ENCODE measurements at regions not wholly inside any gene's neighbourhood (a gene's known extent, or its start where the extent isn't known, plus 50 kb on each side); places are given as distances from the start of the nearest gene placed in this dataset.
A peak's percentile ranks its signal among the peaks of the same experiment; 100 is the strongest.
"Not testable (repeated sequence)": the region's sequence is repeated elsewhere in the genome, so short reads cannot be mapped to it uniquely, and the experiment has no call there.

DNA sequence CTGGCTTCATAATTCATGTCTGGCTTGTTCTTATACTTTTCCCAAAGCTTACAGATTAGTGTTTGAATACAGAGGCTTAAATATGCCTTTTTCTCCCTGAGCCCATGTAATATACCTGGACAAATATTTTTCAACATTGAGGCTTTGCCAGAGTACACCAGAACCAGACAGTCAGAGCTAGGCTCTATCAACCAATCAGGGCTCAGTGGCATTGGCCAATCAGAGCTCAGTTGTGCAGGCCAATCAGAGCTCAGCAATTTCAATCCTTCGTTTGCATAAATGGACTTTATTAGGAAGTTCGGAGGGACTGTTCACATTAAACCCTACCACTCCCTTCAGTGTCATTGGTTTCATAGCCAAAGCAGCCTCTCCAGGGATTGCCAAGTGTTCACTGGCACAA, 51.2 kb upstream of the TMSB15B start:
- Histone ChIP-seq H3K27me3 (ENCODE audit: control insufficient read depth in 2 of 2, insufficient read depth in 1 of 2, low read length in 1 of 2) (no peaks in the 10 kb centered on the region), H3K27ac (ENCODE audit: low read depth in 1 of 2, low read length in 1 of 2) (no peak overlapping the region), H3K4me3 (ENCODE audit: low read length in 2 of 2) (no peak overlapping the region), H3K9me3 (ENCODE audit: control insufficient read depth in 2 of 2, insufficient read depth in 1 of 2, low read length in 1 of 2) (no peaks in the 10 kb centered on the region), H3K4me1 (ENCODE audit: control insufficient read depth in 2 of 2, insufficient read depth in 2 of 2, low read length in 2 of 2) (no peaks in the 10 kb centered on the region), H3K36me3 (ENCODE audit: control insufficient read depth in 2 of 2, insufficient read depth in 2 of 2, low read length in 1 of 2) (no peaks in the 10 kb centered on the region)
- DNase-seq (ENCODE audit: low read depth in 6 of 9, low spot score in 9 of 9) = no peak
- WGBS = 100% methylated on average over 2 of the region's 2 CpGs

- 97% methylated on average over 6 of the region's 6 CpGs for WGBS
- Histone ChIP-seq H3K27ac (ENCODE audit: low read depth in 1 of 2, low read length in 1 of 2) (no peak overlapping the region), H3K4me1 (ENCODE audit: control insufficient read depth in 2 of 2, insufficient read depth in 2 of 2, low read length in 2 of 2) (no peaks in the 10 kb centered on the region), H3K4me3 (ENCODE audit: low read length in 2 of 2) (no peak overlapping the region), H3K9me3 (ENCODE audit: control insufficient read depth in 2 of 2, insufficient read depth in 1 of 2, low read length in 1 of 2) (no peaks in the 10 kb centered on the region), H3K36me3 (ENCODE audit: control insufficient read depth in 2 of 2, insufficient read depth in 2 of 2, low read length in 1 of 2) (no peaks in the 10 kb centered on the region), H3K27me3 (ENCODE audit: control insufficient read depth in 2 of 2, insufficient read depth in 1 of 2, low read length in 1 of 2) (no peaks in the 10 kb centered on the region)
- no peak for DNase-seq (ENCODE audit: low read depth in 6 of 9, low spot score in 9 of 9)
Measured at GRCh38 chrX:103910430-103910829, 52.0 kb upstream of the TMSB15B start.

DNA sequence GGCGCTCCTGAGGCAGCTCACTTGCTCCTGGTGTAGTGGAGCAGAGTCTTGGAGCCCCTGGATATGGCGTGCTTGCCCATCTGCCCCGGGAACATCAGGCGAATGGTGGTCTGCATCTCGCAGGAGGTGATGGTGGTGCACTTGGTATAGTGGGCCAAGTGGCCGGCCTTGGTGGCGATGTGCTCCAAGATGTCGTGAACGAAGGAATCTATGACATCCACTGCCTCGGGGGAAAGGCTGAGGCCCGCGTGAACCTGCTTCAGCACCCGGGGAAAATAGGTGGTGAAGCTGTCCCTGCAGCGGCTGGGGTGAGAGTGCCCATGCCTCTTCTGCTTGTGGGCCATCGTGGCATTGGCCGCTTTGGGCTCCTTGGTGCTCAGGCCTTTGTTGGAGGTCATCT, 58.1 kb upstream of the TMSB15B start:
- no peaks in the 10 kb centered on the region for H3K4me1 ChIP-seq (ENCODE audit: control insufficient read depth in 2 of 2, insufficient read depth in 2 of 2, low read length in 2 of 2)

GRCh38 chrX:103902606-103903005, 59.8 kb upstream of the TMSB15B start:
- not testable (repeated sequence) for H3K27me3 ChIP-seq (ENCODE audit: control insufficient read depth in 2 of 2, insufficient read depth in 1 of 2, low read length in 1 of 2); DNase-seq (ENCODE audit: low read depth in 6 of 9, low spot score in 9 of 9)
- WGBS = 98% methylated on average over 8 of the region's 8 CpGs

More for the DNA sequence above, 58.1 kb upstream of the TMSB15B start:
- no peak for DNase-seq (ENCODE audit: low read depth in 6 of 9, low spot score in 9 of 9)
- Histone ChIP-seq H3K4me3 (ENCODE audit: low read length in 2 of 2) (no peak overlapping the region), H3K27me3 (ENCODE audit: control insufficient read depth in 2 of 2, insufficient read depth in 1 of 2, low read length in 1 of 2) (no peaks in the 10 kb centered on the region), H3K36me3 (ENCODE audit: control insufficient read depth in 2 of 2, insufficient read depth in 2 of 2, low read length in 1 of 2) (no peaks in the 10 kb centered on the region), H3K9me3 (ENCODE audit: control insufficient read depth in 2 of 2, insufficient read depth in 1 of 2, low read length in 1 of 2) (peaks cover 0 to 20% of the 10 kb centered on the region in 2 donors), H3K27ac (ENCODE audit: low read depth in 1 of 2, low read length in 1 of 2) (no peak overlapping the region)
- 98% methylated on average over 16 of the region's 16 CpGs for WGBS

GRCh38 chrX:103889216-103889615, 57.2 kb upstream of the RAB9B start:
- H3K27me3 ChIP-seq (ENCODE audit: control insufficient read depth in 2 of 2, insufficient read depth in 1 of 2, low read length in 1 of 2) = no peaks in the 10 kb centered on the region
- H3K9me3 ChIP-seq (ENCODE audit: control insufficient read depth in 2 of 2, insufficient read depth in 1 of 2, low read length in 1 of 2) = no peaks in the 10 kb centered on the region
- WGBS = 51% methylated on average over 4 of the region's 4 CpGs
- H3K4me3 ChIP-seq (ENCODE audit: low read length in 2 of 2) = no peak overlapping the region
- no peak overlapping the region for H3K27ac ChIP-seq (ENCODE audit: low read depth in 1 of 2, low read length in 1 of 2)
- peaks cover 0 to 2% of the 10 kb centered on the region in 2 donors for H3K4me1 ChIP-seq (ENCODE audit: control insufficient read depth in 2 of 2, insufficient read depth in 2 of 2, low read length in 2 of 2)
- no peak for DNase-seq (ENCODE audit: low read depth in 6 of 9, low spot score in 9 of 9)
- no peaks in the 10 kb centered on the region for H3K36me3 ChIP-seq (ENCODE audit: control insufficient read depth in 2 of 2, insufficient read depth in 2 of 2, low read length in 1 of 2)

More at GRCh38 chrX:103902606-103903005, 59.8 kb upstream of the TMSB15B start:
- H3K9me3 ChIP-seq (ENCODE audit: control insufficient read depth in 2 of 2, insufficient read depth in 1 of 2, low read length in 1 of 2) = peaks cover 0 to 20% of the 10 kb centered on the region in 2 donors
- not testable (repeated sequence) for H3K4me1 ChIP-seq (ENCODE audit: control insufficient read depth in 2 of 2, insufficient read depth in 2 of 2, low read length in 2 of 2); H3K27ac ChIP-seq (ENCODE audit: low read depth in 1 of 2, low read length in 1 of 2); H3K4me3 ChIP-seq (ENCODE audit: low read length in 2 of 2); H3K36me3 ChIP-seq (ENCODE audit: control insufficient read depth in 2 of 2, insufficient read depth in 2 of 2, low read length in 1 of 2)

- peaks cover 0 to 2% of the 10 kb centered on the region in 2 donors for H3K4me1 ChIP-seq (ENCODE audit: control insufficient read depth in 2 of 2, insufficient read depth in 2 of 2, low read length in 2 of 2)
- no peaks in the 10 kb centered on the region for H3K9me3 ChIP-seq (ENCODE audit: control insufficient read depth in 2 of 2, insufficient read depth in 1 of 2, low read length in 1 of 2)
- no peak overlapping the region for H3K4me3 ChIP-seq (ENCODE audit: low read length in 2 of 2)
- H3K36me3 ChIP-seq (ENCODE audit: control insufficient read depth in 2 of 2, insufficient read depth in 2 of 2, low read length in 1 of 2) = no peaks in the 10 kb centered on the region
- H3K27ac ChIP-seq (ENCODE audit: low read depth in 1 of 2, low read length in 1 of 2) = no peak overlapping the region
- H3K27me3 ChIP-seq (ENCODE audit: control insufficient read depth in 2 of 2, insufficient read depth in 1 of 2, low read length in 1 of 2) = no peaks in the 10 kb centered on the region
- peak in 3 of 9 donors; percentile 8 to 49 (median 14) for DNase-seq (ENCODE audit: low read depth in 6 of 9, low spot score in 9 of 9)
Measured at GRCh38 chrX:103886624-103887023, 54.6 kb upstream of the RAB9B start.

DNA sequence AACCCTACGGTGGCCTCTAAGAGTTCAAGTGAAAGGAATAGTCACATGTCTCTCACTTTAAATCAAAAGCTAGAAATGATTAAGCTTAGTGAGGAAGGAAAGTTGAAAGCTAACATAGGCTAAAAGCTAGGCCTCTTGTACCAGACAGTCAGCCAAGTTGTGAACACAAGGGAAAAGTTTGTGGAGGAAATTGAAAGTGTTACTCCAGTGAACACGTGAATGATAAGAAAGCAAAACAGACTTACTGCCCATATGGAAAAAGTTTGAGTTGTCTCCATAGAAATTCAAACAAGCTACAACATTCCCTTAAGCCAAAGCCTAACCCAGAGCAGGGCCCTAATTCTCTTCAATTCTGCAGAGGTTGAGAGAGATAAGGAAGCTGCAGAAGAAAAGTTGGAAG, 51.5 kb upstream of the RAB9B start:
- Histone ChIP-seq H3K36me3 (ENCODE audit: control insufficient read depth in 2 of 2, insufficient read depth in 2 of 2, low read length in 1 of 2) (no peaks in the 10 kb centered on the region), H3K27ac (ENCODE audit: low read depth in 1 of 2, low read length in 1 of 2) (no peak overlapping the region)
- no peak for DNase-seq (ENCODE audit: low read depth in 6 of 9, low spot score in 9 of 9)

GRCh38 chrX:103882999-103883398, 50.9 kb upstream of the RAB9B start:
- Histone ChIP-seq H3K36me3 (ENCODE audit: control insufficient read depth in 2 of 2, insufficient read depth in 2 of 2, low read length in 1 of 2) (no peaks in the 10 kb centered on the region), H3K9me3 (ENCODE audit: control insufficient read depth in 2 of 2, insufficient read depth in 1 of 2, low read length in 1 of 2) (no peaks in the 10 kb centered on the region), H3K27ac (ENCODE audit: low read depth in 1 of 2, low read length in 1 of 2) (no peak overlapping the region), H3K4me3 (ENCODE audit: low read length in 2 of 2) (no peak overlapping the region), H3K4me1 (ENCODE audit: control insufficient read depth in 2 of 2, insufficient read depth in 2 of 2, low read length in 2 of 2) (no peaks in the 10 kb centered on the region), H3K27me3 (ENCODE audit: control insufficient read depth in 2 of 2, insufficient read depth in 1 of 2, low read length in 1 of 2) (no peaks in the 10 kb centered on the region)
- DNase-seq (ENCODE audit: low read depth in 6 of 9, low spot score in 9 of 9) = no peak
- 100% methylated on average over 2 of the region's 2 CpGs for WGBS

More for the DNA sequence above, 51.5 kb upstream of the RAB9B start:
- WGBS = 94% methylated on average over 2 of the region's 2 CpGs
- Histone ChIP-seq H3K27me3 (ENCODE audit: control insufficient read depth in 2 of 2, insufficient read depth in 1 of 2, low read length in 1 of 2) (no peaks in the 10 kb centered on the region), H3K4me3 (ENCODE audit: low read length in 2 of 2) (no peak overlapping the region), H3K4me1 (ENCODE audit: control insufficient read depth in 2 of 2, insufficient read depth in 2 of 2, low read length in 2 of 2) (no peaks in the 10 kb centered on the region), H3K9me3 (ENCODE audit: control insufficient read depth in 2 of 2, insufficient read depth in 1 of 2, low read length in 1 of 2) (no peaks in the 10 kb centered on the region)
